ENCODE measurements at regions not wholly inside any gene's neighbourhood (a gene's known extent, or its start where the extent isn't known, plus 50 kb on each side); places are given as distances from the start of the nearest gene placed in this dataset.
"Not testable (repeated sequence)": the region's sequence is repeated elsewhere in the genome, so short reads cannot be mapped to it uniquely, and the experiment has no call there.

DNA sequence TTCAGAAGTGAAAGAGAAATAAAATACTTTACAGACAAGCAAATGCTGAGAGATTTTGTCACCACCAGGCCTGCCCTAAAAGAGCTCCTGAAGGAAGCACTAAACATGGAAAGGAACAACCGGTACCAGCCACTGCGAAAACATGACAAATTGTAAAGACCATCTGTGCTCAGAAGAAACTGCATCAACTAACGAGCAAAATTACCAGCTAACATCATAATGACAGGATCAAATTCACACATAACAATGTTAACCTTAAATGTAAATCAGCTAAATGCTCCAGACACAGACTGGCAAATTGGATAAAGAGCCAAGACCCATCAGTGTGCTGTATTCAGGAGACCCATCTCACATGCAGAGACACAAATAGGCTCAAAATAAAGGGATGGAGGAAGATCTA, 333.8 kb upstream of the CDH10 start:
- not testable (repeated sequence) for ATAC-seq

DNA sequence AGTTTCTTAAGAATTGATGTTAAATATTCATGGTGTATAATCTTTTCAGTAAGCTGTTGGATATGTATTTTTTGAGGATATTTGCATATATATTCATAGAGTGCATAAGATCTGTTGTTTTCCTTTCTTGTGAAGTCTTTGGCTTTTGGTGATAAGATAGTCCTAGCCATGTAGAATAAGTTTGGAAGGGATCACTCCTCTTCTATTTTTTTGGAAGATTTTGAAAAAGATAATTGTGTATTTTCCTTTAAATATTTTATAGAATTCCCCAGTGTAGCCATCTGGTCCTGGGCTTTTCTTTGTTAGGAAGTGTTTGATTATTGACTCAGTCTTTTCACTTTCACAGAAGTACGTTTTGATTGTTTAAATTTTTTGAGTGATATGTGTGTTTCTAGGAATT, 318.8 kb upstream of the CDH10 start:
- TF ChIP-seq ZNF70 (CRISPR knock-in tag; IDR thresholded peaks at IDR 0.05) (no peak), ZFP30 (CRISPR knock-in tag; IDR thresholded peaks at IDR 0.05) (no peak), ZNF565 (CRISPR knock-in tag; conservative IDR thresholded peaks at IDR 0.05; ENCODE audit: low read depth) (no peak), ZFP3 (CRISPR knock-in tag; IDR thresholded peaks at IDR 0.05) (no peak), BACH2 (CRISPR knock-in tag; IDR thresholded peaks at IDR 0.05; ENCODE audit: borderline replicate concordance) (no peak)
- no peak for ATAC-seq

DNA sequence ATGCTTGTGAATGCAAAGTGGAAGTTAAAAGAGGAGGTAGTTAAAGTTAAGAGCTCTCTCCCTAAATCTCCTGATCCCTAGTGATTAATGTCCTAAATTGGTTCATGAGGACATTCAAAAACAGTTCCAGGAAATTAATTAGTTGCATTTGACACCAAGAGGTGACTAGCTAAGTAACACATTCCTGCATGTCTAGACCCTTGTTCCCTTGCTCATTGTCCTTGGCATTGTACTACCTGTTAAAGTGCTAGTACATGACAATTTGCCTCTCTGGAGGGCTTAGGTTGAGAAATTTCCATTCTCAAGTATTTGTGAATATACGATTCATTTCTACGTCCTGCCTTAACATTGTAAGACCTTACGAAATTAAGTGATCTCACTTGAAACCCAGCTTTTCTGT, 278.6 kb upstream of the CDH10 start:
- TF ChIP-seq, protein P1, sequence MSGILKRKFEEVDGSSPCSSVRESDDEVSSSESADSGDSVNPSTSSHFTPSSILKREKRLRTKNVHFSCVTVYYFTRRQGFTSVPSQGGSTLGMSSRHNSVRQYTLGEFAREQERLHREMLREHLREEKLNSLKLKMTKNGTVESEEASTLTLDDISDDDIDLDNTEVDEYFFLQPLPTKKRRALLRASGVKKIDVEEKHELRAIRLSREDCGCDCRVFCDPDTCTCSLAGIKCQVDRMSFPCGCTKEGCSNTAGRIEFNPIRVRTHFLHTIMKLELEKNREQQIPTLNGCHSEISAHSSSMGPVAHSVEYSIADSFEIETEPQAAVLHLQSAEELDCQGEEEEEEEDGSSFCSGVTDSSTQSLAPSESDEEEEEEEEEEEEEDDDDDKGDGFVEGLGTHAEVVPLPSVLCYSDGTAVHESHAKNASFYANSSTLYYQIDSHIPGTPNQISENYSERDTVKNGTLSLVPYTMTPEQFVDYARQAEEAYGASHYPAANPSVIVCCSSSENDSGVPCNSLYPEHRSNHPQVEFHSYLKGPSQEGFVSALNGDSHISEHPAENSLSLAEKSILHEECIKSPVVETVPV (CRISPR knock-in tag; IDR thresholded peaks at IDR 0.05): no peak
- TF ChIP-seq ISL1 (CRISPR knock-in tag; IDR thresholded peaks at IDR 0.05): no peak
- TF ChIP-seq, protein P2, sequence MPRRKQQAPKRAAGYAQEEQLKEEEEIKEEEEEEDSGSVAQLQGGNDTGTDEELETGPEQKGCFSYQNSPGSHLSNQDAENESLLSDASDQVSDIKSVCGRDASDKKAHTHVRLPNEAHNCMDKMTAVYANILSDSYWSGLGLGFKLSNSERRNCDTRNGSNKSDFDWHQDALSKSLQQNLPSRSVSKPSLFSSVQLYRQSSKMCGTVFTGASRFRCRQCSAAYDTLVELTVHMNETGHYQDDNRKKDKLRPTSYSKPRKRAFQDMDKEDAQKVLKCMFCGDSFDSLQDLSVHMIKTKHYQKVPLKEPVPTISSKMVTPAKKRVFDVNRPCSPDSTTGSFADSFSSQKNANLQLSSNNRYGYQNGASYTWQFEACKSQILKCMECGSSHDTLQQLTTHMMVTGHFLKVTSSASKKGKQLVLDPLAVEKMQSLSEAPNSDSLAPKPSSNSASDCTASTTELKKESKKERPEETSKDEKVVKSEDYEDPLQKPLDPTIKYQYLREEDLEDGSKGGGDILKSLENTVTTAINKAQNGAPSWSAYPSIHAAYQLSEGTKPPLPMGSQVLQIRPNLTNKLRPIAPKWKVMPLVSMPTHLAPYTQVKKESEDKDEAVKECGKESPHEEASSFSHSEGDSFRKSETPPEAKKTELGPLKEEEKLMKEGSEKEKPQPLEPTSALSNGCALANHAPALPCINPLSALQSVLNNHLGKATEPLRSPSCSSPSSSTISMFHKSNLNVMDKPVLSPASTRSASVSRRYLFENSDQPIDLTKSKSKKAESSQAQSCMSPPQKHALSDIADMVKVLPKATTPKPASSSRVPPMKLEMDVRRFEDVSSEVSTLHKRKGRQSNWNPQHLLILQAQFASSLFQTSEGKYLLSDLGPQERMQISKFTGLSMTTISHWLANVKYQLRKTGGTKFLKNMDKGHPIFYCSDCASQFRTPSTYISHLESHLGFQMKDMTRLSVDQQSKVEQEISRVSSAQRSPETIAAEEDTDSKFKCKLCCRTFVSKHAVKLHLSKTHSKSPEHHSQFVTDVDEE (CRISPR knock-in tag; IDR thresholded peaks at IDR 0.05): no peak
- TF ChIP-seq ARNTL (CRISPR knock-in tag; IDR thresholded peaks at IDR 0.05; ENCODE audit: borderline replicate concordance, low read depth): no peak
- TF ChIP-seq, protein P3, sequence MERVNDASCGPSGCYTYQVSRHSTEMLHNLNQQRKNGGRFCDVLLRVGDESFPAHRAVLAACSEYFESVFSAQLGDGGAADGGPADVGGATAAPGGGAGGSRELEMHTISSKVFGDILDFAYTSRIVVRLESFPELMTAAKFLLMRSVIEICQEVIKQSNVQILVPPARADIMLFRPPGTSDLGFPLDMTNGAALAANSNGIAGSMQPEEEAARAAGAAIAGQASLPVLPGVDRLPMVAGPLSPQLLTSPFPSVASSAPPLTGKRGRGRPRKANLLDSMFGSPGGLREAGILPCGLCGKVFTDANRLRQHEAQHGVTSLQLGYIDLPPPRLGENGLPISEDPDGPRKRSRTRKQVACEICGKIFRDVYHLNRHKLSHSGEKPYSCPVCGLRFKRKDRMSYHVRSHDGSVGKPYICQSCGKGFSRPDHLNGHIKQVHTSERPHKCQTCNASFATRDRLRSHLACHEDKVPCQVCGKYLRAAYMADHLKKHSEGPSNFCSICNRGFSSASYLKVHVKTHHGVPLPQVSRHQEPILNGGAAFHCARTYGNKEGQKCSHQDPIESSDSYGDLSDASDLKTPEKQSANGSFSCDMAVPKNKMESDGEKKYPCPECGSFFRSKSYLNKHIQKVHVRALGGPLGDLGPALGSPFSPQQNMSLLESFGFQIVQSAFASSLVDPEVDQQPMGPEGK (CRISPR knock-in tag; IDR thresholded peaks at IDR 0.05; ENCODE audit: borderline replicate concordance): no peak
- no peak for TF ChIP-seq BACH2 (CRISPR knock-in tag; IDR thresholded peaks at IDR 0.05; ENCODE audit: borderline replicate concordance)
- TF ChIP-seq ZNF8 (CRISPR knock-in tag; IDR thresholded peaks at IDR 0.05): no peak
- no peak for TF ChIP-seq TCF4 (CRISPR knock-in tag; IDR thresholded peaks at IDR 0.05; ENCODE audit: borderline replicate concordance)
- TF ChIP-seq GLIS3 (CRISPR knock-in tag; IDR thresholded peaks at IDR 0.05): no peak
- no peak for TF ChIP-seq ZNF565 (CRISPR knock-in tag; conservative IDR thresholded peaks at IDR 0.05; ENCODE audit: low read depth)
- no peak for ATAC-seq

DNA sequence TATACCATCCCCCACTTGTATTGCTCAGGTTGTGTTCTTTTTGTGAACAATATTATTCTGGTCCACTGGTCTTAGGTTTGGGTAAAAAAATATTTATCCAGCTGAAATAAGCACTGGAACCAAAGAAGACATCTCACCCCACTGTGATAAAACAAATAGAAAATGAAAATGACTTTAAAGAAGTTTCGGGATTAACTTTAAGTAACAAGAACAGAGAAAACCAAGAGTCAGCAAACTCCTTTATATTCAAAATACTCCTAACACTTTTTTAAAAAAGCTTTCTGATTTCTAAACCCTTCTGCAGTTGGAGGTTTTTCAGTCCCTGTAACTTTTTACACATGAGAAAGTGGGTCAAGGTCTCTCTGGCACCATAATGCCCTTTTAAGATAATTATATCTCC, 273.9 kb upstream of the CDH10 start:
- TF ChIP-seq TOX (CRISPR knock-in tag; IDR thresholded peaks at IDR 0.05; ENCODE audit: borderline replicate concordance) (no peak), ISL1 (CRISPR knock-in tag; IDR thresholded peaks at IDR 0.05) (no peak), ZC3H10 (CRISPR knock-in tag; IDR thresholded peaks at IDR 0.05) (no peak), SNAI2 (CRISPR knock-in tag; IDR thresholded peaks at IDR 0.05) (no peak), OSR1 (CRISPR knock-in tag; IDR thresholded peaks at IDR 0.05) (no peak), ZNF565 (CRISPR knock-in tag; conservative IDR thresholded peaks at IDR 0.05; ENCODE audit: low read depth) (no peak), GLIS3 (CRISPR knock-in tag; IDR thresholded peaks at IDR 0.05) (no peak), ZFP30 (CRISPR knock-in tag; IDR thresholded peaks at IDR 0.05) (no peak), PPARA (CRISPR knock-in tag; IDR thresholded peaks at IDR 0.05; ENCODE audit: borderline replicate concordance) (no peak), ZNF8 (CRISPR knock-in tag; IDR thresholded peaks at IDR 0.05) (no peak), ESRRG (CRISPR knock-in tag; IDR thresholded peaks at IDR 0.05) (no peak), ZFP3 (CRISPR knock-in tag; IDR thresholded peaks at IDR 0.05) (no peak), ZNF70 (CRISPR knock-in tag; IDR thresholded peaks at IDR 0.05) (no peak)
- TF ChIP-seq, protein P4, sequence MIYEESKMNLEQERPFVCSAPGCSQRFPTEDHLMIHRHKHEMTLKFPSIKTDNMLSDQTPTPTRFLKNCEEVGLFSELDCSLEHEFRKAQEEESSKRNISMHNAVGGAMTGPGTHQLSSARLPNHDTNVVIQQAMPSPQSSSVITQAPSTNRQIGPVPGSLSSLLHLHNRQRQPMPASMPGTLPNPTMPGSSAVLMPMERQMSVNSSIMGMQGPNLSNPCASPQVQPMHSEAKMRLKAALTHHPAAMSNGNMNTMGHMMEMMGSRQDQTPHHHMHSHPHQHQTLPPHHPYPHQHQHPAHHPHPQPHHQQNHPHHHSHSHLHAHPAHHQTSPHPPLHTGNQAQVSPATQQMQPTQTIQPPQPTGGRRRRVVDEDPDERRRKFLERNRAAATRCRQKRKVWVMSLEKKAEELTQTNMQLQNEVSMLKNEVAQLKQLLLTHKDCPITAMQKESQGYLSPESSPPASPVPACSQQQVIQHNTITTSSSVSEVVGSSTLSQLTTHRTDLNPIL (CRISPR knock-in tag; IDR thresholded peaks at IDR 0.05; ENCODE audit: low read depth): no peak
- TF ChIP-seq, protein P3 (CRISPR knock-in tag; IDR thresholded peaks at IDR 0.05; ENCODE audit: borderline replicate concordance): no peak
- TF ChIP-seq, protein P2 (CRISPR knock-in tag; IDR thresholded peaks at IDR 0.05): no peak
- ATAC-seq: no peak

All from SK-N-SH treated with all-trans-retinoic acid at 6 μM for 48 hours (cell line).